GM23338 (cell line): ENCODE measurements at regions not wholly inside any gene's neighbourhood (a gene's known extent, or its start where the extent isn't known, plus 50 kb on each side); places are given as distances from the start of the nearest gene placed in this dataset.

Experiments
- ATAC-seq: fragments of 200-7000 bp; cut with Tn5 transposase; 3 replicates; pipeline ENCODE4 v1.9.1; 2020
- DNase-seq: peaks from one replicate; pipeline ENCODE4 v3.0.0-alpha.2; 2015; ENCODE audit warnings: low spot score
- H2AFZ ChIP-seq: fragments of 200-600 bp; sonication (generic); 2 replicates; pipeline ENCODE4 v1.8.0; 2016; ENCODE audit warnings: antibody characterized with exemption, mild to moderate bottlenecking, moderate library complexity
- H3F3A ChIP-seq: fragments of 200-600 bp; sonication (generic); replicated peaks from 2 replicates; pipeline ENCODE4 v1.8.0; 2017; ENCODE audit warnings: antibody characterized with exemption, mixed run types, low read depth
- H3K27ac ChIP-seq: fragments of 200-600 bp; sonication (generic); 2 replicates; pipeline ENCODE4 v1.6.1; 2016; ENCODE audit warnings: low read depth
- H3K27me3 ChIP-seq: fragments of 200-600 bp; sonication (generic); 2 replicates; pipeline ENCODE4 v1.8.0; 2016; ENCODE audit warnings: mild to moderate bottlenecking, mixed run types, moderate library complexity; ENCODE audit not compliant: insufficient read depth
- H3K36me3 ChIP-seq: fragments of 200-600 bp; sonication (generic); 2 replicates; pipeline ENCODE4 v1.8.0; 2016; ENCODE audit warnings: mild to moderate bottlenecking; ENCODE audit not compliant: insufficient read depth
- H3K4me1 ChIP-seq: fragments of 200-600 bp; sonication (generic); 2 replicates; pipeline ENCODE4 v1.8.0; 2016; ENCODE audit warnings: mild to moderate bottlenecking, moderate library complexity; ENCODE audit not compliant: insufficient read depth
- H3K4me2 ChIP-seq: fragments of 200-600 bp; sonication (generic); 2 replicates; pipeline ENCODE4 v1.7.1; 2017; ENCODE audit warnings: mixed run types
- H3K4me3 ChIP-seq: fragments of 200-600 bp; sonication (generic); 2 replicates; pipeline ENCODE4 v1.6.1; 2016; ENCODE audit warnings: mixed run types
- H3K79me2 ChIP-seq: fragments of 200-600 bp; sonication (generic); replicated peaks from 2 replicates; pipeline ENCODE4 v1.8.0; 2017; ENCODE audit warnings: mild to moderate bottlenecking; ENCODE audit not compliant: insufficient read depth
- H3K9me2 ChIP-seq: fragments of 200-600 bp; sonication (generic); 2 replicates; pipeline ENCODE4 v1.8.0; 2017; ENCODE audit not compliant: insufficient read depth
- H4K20me1 ChIP-seq: fragments of 200-600 bp; sonication (generic); replicated peaks from 2 replicates; pipeline ENCODE4 v1.8.0; 2017; ENCODE audit warnings: mild to moderate bottlenecking; ENCODE audit not compliant: insufficient read depth
- H3K27ac Mint-ChIP-seq: 2 replicates; pipeline ENCODE4 v1.8.0; 2020; ENCODE audit warnings: inconsistent platforms, mild to moderate bottlenecking, moderate library complexity, mixed read lengths
- H3K27me3 Mint-ChIP-seq: 3 replicates; pipeline ENCODE4 v1.8.0; 2022; ENCODE audit warnings: low read depth, mild to moderate bottlenecking, moderate library complexity, mixed read lengths, inconsistent platforms; ENCODE audit not compliant: insufficient read depth, poor library complexity
- H3K36me3 Mint-ChIP-seq: 3 replicates; pipeline ENCODE4 v1.8.0; 2021; ENCODE audit warnings: low read depth, mild to moderate bottlenecking, inconsistent platforms, moderate library complexity, mixed read lengths
- H3K4me1 Mint-ChIP-seq: 3 replicates; pipeline ENCODE4 v1.8.0; 2020; ENCODE audit warnings: mild to moderate bottlenecking, inconsistent platforms, mixed read lengths
- H3K4me3 Mint-ChIP-seq: 3 replicates; pipeline ENCODE4 v1.8.0; 2021; ENCODE audit warnings: moderate library complexity, mild to moderate bottlenecking, inconsistent platforms, mixed read lengths
- H3K9me3 Mint-ChIP-seq: 3 replicates; pipeline ENCODE4 v1.8.0; 2020; ENCODE audit warnings: moderate library complexity, mild to moderate bottlenecking, inconsistent platforms, mixed read lengths
- CREB1 ChIP-seq: fragments of 250-450 bp; sonication (Bioruptor Pico); IDR thresholded peaks from 2 replicates; pipeline ENCODE4 v1.5.0; 2020; ENCODE audit warnings: low read depth, mild to moderate bottlenecking, moderate library complexity
- EZH2 ChIP-seq: fragments of 200-600 bp; sonication (generic); IDR thresholded peaks from one replicate; pipeline ENCODE4 v1.8.0; 2017; ENCODE audit warnings: antibody characterized with exemption, mild to moderate bottlenecking, low read depth; ENCODE audit not compliant: unreplicated experiment
- EZH2phosphoT487 ChIP-seq: fragments of 200-600 bp; sonication (generic); IDR thresholded peaks from one replicate; pipeline ENCODE4 v1.8.1; 2018; ENCODE audit warnings: antibody characterized with exemption; ENCODE audit not compliant: unreplicated experiment
- JUNB ChIP-seq: IDR thresholded peaks from one replicate; pipeline ENCODE4 v1.6.1; 2016; ENCODE audit warnings: antibody characterized with exemption; ENCODE audit not compliant: unreplicated experiment
- NANOG ChIP-seq: IDR thresholded peaks from 2 replicates; pipeline ENCODE4 v1.6.1; 2016; ENCODE audit warnings: antibody characterized with exemption, borderline replicate concordance
- POLR2AphosphoS5 ChIP-seq: IDR thresholded peaks from 2 replicates; pipeline ENCODE4 v1.6.1; 2016; ENCODE audit warnings: antibody characterized with exemption, low read depth
- STAT1 ChIP-seq: IDR thresholded peaks from one replicate; pipeline ENCODE4 v1.6.1; 2016; ENCODE audit warnings: antibody characterized with exemption; ENCODE audit not compliant: unreplicated experiment
- ZNF114 ChIP-seq: fragments of 250-450 bp; sonication (Bioruptor Pico); IDR thresholded peaks from 2 replicates; pipeline ENCODE4 v1.5.0; 2020; ENCODE audit warnings: mild to moderate bottlenecking, moderate library complexity
- ZNF331 ChIP-seq: fragments of 250-450 bp; sonication (Bioruptor Pico); IDR thresholded peaks from 2 replicates; pipeline ENCODE4 v1.5.0; 2020; ENCODE audit warnings: low read depth, mild to moderate bottlenecking, moderate library complexity
- TF ChIP-seq, protein P1 (sequence below): IDR thresholded peaks from one replicate; pipeline ENCODE4 v1.6.1; 2018; ENCODE audit warnings: antibody characterized with exemption; ENCODE audit not compliant: unreplicated experiment
- TF ChIP-seq, protein P2 (sequence below): fragments of 250-450 bp; sonication (Bioruptor Pico); IDR thresholded peaks from 2 replicates; pipeline ENCODE4 v1.5.0; 2020; ENCODE audit warnings: mild to moderate bottlenecking, moderate library complexity
- TF ChIP-seq, protein P3 (sequence below): IDR thresholded peaks from 2 replicates; pipeline ENCODE4 v1.6.1; 2016; ENCODE audit warnings: antibody characterized with exemption
- TF ChIP-seq, protein P4 (sequence below), 2 experiments: fragments of 200-600 bp in 1 of 2; sonication (generic) in 1 of 2; conservative IDR thresholded peaks; 2 replicates each; pipeline versions ENCODE4 v1.5.1 to v1.6.1; 2016 to 2017; ENCODE audit warnings: antibody characterized with exemption in 2 of 2, low read depth in 2 of 2, mild to moderate bottlenecking in 2 of 2, moderate library complexity in 1 of 2

DNA sequence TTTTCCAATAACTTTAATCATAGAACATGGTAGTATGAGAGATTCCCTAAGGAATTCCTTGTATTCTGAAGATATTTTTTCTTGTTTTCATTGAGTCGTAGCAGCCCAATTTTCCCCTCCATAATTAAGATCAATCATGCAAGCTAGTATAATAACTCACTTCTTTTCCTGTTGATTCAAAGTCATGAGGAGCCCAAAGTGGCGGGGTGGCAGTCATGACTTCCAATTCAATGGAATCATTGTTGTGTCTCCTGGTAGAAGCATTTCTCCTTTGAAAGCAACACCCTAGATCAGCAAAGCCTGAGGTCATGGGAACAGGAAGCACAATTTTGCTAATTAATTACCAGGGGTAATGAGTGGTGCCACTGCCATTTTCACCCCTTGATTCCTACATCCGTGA, 77.6 kb upstream of the MAGI2 start:
- H3K4me1 Mint-ChIP-seq, result peaks cover 19% of the 10 kb centered on the region
- no peak overlapping the region for H3K4me2 ChIP-seq
- H2AFZ ChIP-seq, result 0 out of 2 replicates have a peak overlapping the region, but pooled peaks have one; percentile 15
- ATAC-seq, result no peak
- no peaks in the 10 kb centered on the region for H4K20me1 ChIP-seq
- TF ChIP-seq, protein P1, sequence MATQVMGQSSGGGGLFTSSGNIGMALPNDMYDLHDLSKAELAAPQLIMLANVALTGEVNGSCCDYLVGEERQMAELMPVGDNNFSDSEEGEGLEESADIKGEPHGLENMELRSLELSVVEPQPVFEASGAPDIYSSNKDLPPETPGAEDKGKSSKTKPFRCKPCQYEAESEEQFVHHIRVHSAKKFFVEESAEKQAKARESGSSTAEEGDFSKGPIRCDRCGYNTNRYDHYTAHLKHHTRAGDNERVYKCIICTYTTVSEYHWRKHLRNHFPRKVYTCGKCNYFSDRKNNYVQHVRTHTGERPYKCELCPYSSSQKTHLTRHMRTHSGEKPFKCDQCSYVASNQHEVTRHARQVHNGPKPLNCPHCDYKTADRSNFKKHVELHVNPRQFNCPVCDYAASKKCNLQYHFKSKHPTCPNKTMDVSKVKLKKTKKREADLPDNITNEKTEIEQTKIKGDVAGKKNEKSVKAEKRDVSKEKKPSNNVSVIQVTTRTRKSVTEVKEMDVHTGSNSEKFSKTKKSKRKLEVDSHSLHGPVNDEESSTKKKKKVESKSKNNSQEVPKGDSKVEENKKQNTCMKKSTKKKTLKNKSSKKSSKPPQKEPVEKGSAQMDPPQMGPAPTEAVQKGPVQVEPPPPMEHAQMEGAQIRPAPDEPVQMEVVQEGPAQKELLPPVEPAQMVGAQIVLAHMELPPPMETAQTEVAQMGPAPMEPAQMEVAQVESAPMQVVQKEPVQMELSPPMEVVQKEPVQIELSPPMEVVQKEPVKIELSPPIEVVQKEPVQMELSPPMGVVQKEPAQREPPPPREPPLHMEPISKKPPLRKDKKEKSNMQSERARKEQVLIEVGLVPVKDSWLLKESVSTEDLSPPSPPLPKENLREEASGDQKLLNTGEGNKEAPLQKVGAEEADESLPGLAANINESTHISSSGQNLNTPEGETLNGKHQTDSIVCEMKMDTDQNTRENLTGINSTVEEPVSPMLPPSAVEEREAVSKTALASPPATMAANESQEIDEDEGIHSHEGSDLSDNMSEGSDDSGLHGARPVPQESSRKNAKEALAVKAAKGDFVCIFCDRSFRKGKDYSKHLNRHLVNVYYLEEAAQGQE, result no peak
- no peak for TF ChIP-seq JUNB
- TF ChIP-seq EZH2, result no peak
- TF ChIP-seq, protein P2, sequence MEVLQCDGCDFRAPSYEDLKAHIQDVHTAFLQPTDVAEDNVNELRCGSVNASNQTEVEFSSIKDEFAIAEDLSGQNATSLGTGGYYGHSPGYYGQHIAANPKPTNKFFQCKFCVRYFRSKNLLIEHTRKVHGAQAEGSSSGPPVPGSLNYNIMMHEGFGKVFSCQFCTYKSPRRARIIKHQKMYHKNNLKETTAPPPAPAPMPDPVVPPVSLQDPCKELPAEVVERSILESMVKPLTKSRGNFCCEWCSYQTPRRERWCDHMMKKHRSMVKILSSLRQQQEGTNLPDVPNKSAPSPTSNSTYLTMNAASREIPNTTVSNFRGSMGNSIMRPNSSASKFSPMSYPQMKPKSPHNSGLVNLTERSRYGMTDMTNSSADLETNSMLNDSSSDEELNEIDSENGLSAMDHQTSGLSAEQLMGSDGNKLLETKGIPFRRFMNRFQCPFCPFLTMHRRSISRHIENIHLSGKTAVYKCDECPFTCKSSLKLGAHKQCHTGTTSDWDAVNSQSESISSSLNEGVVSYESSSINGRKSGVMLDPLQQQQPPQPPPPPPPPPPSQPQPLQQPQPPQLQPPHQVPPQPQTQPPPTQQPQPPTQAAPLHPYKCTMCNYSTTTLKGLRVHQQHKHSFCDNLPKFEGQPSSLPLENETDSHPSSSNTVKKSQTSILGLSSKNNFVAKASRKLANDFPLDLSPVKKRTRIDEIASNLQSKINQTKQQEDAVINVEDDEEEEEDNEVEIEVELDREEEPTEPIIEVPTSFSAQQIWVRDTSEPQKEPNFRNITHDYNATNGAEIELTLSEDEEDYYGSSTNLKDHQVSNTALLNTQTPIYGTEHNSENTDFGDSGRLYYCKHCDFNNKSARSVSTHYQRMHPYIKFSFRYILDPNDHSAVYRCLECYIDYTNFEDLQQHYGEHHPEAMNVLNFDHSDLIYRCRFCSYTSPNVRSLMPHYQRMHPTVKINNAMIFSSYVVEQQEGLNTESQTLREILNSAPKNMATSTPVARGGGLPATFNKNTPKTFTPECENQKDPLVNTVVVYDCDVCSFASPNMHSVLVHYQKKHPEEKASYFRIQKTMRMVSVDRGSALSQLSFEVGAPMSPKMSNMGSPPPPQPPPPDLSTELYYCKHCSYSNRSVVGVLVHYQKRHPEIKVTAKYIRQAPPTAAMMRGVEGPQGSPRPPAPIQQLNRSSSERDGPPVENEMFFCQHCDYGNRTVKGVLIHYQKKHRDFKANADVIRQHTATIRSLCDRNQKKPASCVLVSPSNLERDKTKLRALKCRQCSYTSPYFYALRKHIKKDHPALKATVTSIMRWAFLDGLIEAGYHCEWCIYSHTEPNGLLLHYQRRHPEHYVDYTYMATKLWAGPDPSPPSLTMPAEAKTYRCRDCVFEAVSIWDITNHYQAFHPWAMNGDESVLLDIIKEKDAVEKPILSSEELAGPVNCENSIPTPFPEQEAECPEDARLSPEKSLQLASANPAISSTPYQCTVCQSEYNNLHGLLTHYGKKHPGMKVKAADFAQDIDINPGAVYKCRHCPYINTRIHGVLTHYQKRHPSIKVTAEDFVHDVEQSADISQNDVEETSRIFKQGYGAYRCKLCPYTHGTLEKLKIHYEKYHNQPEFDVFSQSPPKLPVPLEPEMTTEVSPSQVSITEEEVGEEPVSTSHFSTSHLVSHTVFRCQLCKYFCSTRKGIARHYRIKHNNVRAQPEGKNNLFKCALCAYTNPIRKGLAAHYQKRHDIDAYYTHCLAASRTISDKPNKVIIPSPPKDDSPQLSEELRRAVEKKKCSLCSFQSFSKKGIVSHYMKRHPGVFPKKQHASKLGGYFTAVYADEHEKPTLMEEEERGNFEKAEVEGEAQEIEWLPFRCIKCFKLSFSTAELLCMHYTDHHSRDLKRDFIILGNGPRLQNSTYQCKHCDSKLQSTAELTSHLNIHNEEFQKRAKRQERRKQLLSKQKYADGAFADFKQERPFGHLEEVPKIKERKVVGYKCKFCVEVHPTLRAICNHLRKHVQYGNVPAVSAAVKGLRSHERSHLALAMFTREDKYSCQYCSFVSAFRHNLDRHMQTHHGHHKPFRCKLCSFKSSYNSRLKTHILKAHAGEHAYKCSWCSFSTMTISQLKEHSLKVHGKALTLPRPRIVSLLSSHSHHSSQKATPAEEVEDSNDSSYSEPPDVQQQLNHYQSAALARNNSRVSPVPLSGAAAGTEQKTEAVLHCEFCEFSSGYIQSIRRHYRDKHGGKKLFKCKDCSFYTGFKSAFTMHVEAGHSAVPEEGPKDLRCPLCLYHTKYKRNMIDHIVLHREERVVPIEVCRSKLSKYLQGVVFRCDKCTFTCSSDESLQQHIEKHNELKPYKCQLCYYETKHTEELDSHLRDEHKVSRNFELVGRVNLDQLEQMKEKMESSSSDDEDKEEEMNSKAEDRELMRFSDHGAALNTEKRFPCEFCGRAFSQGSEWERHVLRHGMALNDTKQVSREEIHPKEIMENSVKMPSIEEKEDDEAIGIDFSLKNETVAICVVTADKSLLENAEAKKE, result no peak
- no peak for TF ChIP-seq EZH2phosphoT487
- TF ChIP-seq, protein P3, sequence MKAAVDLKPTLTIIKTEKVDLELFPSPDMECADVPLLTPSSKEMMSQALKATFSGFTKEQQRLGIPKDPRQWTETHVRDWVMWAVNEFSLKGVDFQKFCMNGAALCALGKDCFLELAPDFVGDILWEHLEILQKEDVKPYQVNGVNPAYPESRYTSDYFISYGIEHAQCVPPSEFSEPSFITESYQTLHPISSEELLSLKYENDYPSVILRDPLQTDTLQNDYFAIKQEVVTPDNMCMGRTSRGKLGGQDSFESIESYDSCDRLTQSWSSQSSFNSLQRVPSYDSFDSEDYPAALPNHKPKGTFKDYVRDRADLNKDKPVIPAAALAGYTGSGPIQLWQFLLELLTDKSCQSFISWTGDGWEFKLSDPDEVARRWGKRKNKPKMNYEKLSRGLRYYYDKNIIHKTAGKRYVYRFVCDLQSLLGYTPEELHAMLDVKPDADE, result no peak
- TF ChIP-seq NANOG, result no peak
- no peak for TF ChIP-seq POLR2AphosphoS5
- TF ChIP-seq STAT1, result no peak
- no peak for TF ChIP-seq ZNF331 (CRISPR knock-in tag)
- TF ChIP-seq ZNF114 (CRISPR knock-in tag), result no peak
- TF ChIP-seq, protein P4, sequence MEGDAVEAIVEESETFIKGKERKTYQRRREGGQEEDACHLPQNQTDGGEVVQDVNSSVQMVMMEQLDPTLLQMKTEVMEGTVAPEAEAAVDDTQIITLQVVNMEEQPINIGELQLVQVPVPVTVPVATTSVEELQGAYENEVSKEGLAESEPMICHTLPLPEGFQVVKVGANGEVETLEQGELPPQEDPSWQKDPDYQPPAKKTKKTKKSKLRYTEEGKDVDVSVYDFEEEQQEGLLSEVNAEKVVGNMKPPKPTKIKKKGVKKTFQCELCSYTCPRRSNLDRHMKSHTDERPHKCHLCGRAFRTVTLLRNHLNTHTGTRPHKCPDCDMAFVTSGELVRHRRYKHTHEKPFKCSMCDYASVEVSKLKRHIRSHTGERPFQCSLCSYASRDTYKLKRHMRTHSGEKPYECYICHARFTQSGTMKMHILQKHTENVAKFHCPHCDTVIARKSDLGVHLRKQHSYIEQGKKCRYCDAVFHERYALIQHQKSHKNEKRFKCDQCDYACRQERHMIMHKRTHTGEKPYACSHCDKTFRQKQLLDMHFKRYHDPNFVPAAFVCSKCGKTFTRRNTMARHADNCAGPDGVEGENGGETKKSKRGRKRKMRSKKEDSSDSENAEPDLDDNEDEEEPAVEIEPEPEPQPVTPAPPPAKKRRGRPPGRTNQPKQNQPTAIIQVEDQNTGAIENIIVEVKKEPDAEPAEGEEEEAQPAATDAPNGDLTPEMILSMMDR (conservative IDR thresholded peaks at IDR 0.05; ENCODE audit: low read depth in 2 of 2), result no peak
- no peak for TF ChIP-seq CREB1 (CRISPR knock-in tag)
- H3K4me3 ChIP-seq, result no peak overlapping the region
- no peaks in the 10 kb centered on the region for H3K36me3 Mint-ChIP-seq
- H3K27ac ChIP-seq, result no peak overlapping the region
- 0 out of 2 replicates have a peak, but pooled peaks cover 3% of the 10 kb centered on the region for H3K4me1 ChIP-seq
- no peaks in the 10 kb centered on the region for H3K9me3 Mint-ChIP-seq
- H3K27ac Mint-ChIP-seq, result no peak overlapping the region
- H3K4me3 Mint-ChIP-seq, result no peak overlapping the region
- no peaks in the 10 kb centered on the region for H3K9me2 ChIP-seq
- no peaks in the 10 kb centered on the region for H3K27me3 ChIP-seq
- peaks cover 2% of the 10 kb centered on the region for H3K27me3 Mint-ChIP-seq
- no peaks in the 10 kb centered on the region for H3K36me3 ChIP-seq
- DNase-seq, result no peak
- H3F3A ChIP-seq, result no peaks in the 10 kb centered on the region
- H3K79me2 ChIP-seq, result no peaks in the 10 kb centered on the region
